RWPE1 (cell line): ENCODE measurements at regions not wholly inside any gene's neighbourhood (a gene's known extent, or its start where the extent isn't known, plus 50 kb on each side); places are given as distances from the start of the nearest gene placed in this dataset.

Experiments
- CTCF ChIA-PET: fragments of 350-600 bp; sonication (Branson Sonifier 250); formaldehyde crosslinking; extraction: SDS; loops from one replicate; lab custom pipeline; 2021; lab: Yijun Ruan, JAX
- POLR2A ChIA-PET: fragments of 400-600 bp; formaldehyde crosslinking; extraction: SDS; loops from one replicate; lab custom pipeline; 2020; ENCODE audit warnings: antibody characterized with exemption; ENCODE audit not compliant: low non-redundant PET; lab: Yijun Ruan, JAX
- DNase-seq: peaks from one replicate; pipeline ENCODE4 v3.0.0; 2012; ENCODE audit warnings: low spot score
- H3K27ac ChIP-seq: fragments of 450-650 bp; 2 replicates; pipeline ENCODE4 v1.5.1; 2017
- TF ChIP-seq, protein P1 (sequence below): fragments of 450-650 bp; conservative IDR thresholded peaks from 2 replicates; pipeline ENCODE4 v1.5.1; 2017; ENCODE audit warnings: low read depth, mild to moderate bottlenecking

GRCh38 chr11:17157761-17158160 lies 50.0 kb downstream of the PIK3C2A start:
- no peak overlapping the region for H3K27ac ChIP-seq
- CTCF ChIA-PET = no interaction called here
- TF ChIP-seq, protein P1, sequence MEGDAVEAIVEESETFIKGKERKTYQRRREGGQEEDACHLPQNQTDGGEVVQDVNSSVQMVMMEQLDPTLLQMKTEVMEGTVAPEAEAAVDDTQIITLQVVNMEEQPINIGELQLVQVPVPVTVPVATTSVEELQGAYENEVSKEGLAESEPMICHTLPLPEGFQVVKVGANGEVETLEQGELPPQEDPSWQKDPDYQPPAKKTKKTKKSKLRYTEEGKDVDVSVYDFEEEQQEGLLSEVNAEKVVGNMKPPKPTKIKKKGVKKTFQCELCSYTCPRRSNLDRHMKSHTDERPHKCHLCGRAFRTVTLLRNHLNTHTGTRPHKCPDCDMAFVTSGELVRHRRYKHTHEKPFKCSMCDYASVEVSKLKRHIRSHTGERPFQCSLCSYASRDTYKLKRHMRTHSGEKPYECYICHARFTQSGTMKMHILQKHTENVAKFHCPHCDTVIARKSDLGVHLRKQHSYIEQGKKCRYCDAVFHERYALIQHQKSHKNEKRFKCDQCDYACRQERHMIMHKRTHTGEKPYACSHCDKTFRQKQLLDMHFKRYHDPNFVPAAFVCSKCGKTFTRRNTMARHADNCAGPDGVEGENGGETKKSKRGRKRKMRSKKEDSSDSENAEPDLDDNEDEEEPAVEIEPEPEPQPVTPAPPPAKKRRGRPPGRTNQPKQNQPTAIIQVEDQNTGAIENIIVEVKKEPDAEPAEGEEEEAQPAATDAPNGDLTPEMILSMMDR = no peak
- no peak for DNase-seq
- POLR2A ChIA-PET = no interaction called here

DNA sequence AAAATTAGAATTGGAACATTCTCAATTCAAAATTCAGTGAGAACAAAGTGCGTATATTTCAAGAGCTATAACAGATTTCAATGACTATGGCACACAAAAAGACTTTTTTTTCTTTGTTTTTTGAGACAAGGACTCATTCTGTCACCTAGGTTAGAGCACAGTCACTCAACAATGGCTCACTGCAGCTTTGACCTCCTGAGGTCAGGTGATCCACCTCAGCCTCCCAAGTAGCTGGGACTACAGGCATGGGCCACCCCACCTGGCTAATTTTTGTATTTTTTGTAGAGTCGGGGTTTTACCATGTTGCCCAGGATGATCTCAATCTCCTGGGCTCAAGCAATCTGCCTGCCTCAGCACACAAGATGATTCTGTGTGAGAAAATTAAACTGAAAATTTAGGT lies 51.5 kb downstream of the PIK3C2A start:
- no peak overlapping the region for H3K27ac ChIP-seq
- TF ChIP-seq, protein P1 = no peak
- POLR2A ChIA-PET = no interaction called here
- DNase-seq = no peak
- CTCF ChIA-PET = no interaction called here

- H3K27ac ChIP-seq = no peak overlapping the region
- ChIA-PET POLR2A (no interaction called here), CTCF (no interaction called here)
- no peak for DNase-seq
- TF ChIP-seq, protein P1 = no peak
These were observed 53.2 kb downstream of the PIK3C2A start for GRCh38 chr11:17154409-17155159.

DNA sequence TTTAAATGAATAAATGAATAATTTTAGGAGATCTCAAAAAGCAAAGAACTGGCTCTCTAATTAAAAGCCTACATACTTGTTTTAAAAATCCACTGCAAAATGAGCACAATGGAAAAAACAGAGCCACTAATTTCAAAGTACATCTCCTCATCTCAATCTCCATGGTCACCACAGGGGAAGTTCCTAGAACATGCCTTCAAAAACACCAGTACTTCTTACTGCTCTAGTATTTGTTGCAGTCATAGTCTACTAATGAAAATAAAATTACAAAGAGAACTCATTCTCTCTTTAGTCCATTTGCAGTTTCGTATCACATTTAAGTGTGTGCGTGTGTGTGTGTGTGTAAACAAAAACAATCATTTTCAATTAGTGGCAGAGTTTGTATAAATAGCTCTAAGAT lies 54.0 kb downstream of the PIK3C2A start:
- TF ChIP-seq, protein P1 = no peak
- no peak for DNase-seq
- ChIA-PET CTCF (interaction anchor here (0.6 kb wide), 1 partner anchor 337 kb away, joined by 4 read pairs; no protein-coding TSS in a partner anchor), POLR2A (no interaction called here)
- H3K27ac ChIP-seq = no peak overlapping the region

DNA sequence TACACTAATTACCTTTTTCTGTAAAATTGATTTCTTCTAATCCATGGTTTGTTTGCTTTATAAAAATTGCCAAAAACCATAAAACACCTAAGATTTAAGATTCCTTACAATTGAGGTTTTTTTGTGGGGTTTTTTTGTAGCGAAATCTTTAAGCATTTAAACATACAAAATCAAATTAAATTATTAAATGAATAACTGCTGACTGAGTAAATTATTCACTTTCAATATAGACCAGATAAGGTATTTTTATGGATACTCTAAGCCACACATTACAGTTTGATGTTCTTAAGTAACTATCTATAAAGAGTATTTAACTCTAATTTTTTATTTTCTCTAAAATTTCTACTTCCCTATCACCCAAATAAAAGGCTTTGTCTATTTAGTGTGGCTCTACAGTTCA lies 55.5 kb downstream of the PIK3C2A start:
- POLR2A ChIA-PET = no interaction called here

DNA sequence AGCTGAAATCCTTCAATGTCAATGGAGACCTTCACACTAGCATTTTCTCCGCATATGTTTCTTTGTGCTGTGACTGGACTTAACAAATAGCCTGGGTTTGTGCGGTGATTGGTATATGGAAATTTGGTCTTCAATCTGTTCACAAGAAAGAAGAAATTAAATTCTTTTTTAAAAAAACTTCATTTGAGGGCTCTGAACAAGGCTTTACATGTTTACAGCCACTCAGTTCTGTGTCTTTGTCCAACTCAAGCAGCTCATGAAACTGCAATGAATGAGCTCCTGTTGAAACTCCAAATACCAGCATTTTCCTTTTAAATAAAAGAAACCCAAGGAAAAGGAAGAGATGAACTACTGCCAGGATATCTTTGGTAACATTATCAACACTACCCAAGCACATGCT lies 57.3 kb downstream of the PIK3C2A start:
- TF ChIP-seq, protein P1 = no peak
- no peak for DNase-seq
- H3K27ac ChIP-seq = no peak overlapping the region
- ChIA-PET CTCF (no interaction called here), POLR2A (no interaction called here)

More for the DNA sequence above, 55.5 kb downstream of the PIK3C2A start:
- TF ChIP-seq, protein P1 = no peak
- CTCF ChIA-PET = interaction anchor here (0.7 kb wide), 2 partner anchors 16 to 232 kb away, joined by 3 read pairs; no protein-coding TSS in a partner anchor
- H3K27ac ChIP-seq = no peak overlapping the region
- no peak for DNase-seq
